ENCODE measurements at regions not wholly inside any gene's neighbourhood (a gene's known extent, or its start where the extent isn't known, plus 50 kb on each side); places are given as distances from the start of the nearest gene placed in this dataset.

- Histone ChIP-seq H3K9ac (ENCODE audit: low read length) (no peak overlapping the region), H4K20me1 (ENCODE audit: insufficient read depth, low read length) (no peaks in the 10 kb centered on the region), H3K9me3 (ENCODE audit: low read length) (no peaks in the 10 kb centered on the region), H3K9me2 (ENCODE audit: low read depth, low read length) (no peaks in the 10 kb centered on the region), H3F3A (ENCODE audit: insufficient read depth, low read length) (no peaks in the 10 kb centered on the region), H3K27ac (ENCODE audit: low read depth, low read length, poor library complexity, severe bottlenecking) (no peak overlapping the region), H3K27me3 (ENCODE audit: insufficient read depth, low read length) (no peaks in the 10 kb centered on the region), H2AFZ (ENCODE audit: low read length) (no peak overlapping the region), H3K79me2 (ENCODE audit: insufficient read depth, low read length) (no peaks in the 10 kb centered on the region), H3K36me3 (ENCODE audit: insufficient read depth, low read length) (no peaks in the 10 kb centered on the region), H3K4me3 (ENCODE audit: low read depth, low read length, poor library complexity, severe bottlenecking) (no peak overlapping the region), H3K4me1 (ENCODE audit: insufficient read depth, low read length, severe bottlenecking) (no peaks in the 10 kb centered on the region), H3K4me2 (ENCODE audit: low read length) (no peak overlapping the region)
- TF ChIP-seq, protein P1, sequence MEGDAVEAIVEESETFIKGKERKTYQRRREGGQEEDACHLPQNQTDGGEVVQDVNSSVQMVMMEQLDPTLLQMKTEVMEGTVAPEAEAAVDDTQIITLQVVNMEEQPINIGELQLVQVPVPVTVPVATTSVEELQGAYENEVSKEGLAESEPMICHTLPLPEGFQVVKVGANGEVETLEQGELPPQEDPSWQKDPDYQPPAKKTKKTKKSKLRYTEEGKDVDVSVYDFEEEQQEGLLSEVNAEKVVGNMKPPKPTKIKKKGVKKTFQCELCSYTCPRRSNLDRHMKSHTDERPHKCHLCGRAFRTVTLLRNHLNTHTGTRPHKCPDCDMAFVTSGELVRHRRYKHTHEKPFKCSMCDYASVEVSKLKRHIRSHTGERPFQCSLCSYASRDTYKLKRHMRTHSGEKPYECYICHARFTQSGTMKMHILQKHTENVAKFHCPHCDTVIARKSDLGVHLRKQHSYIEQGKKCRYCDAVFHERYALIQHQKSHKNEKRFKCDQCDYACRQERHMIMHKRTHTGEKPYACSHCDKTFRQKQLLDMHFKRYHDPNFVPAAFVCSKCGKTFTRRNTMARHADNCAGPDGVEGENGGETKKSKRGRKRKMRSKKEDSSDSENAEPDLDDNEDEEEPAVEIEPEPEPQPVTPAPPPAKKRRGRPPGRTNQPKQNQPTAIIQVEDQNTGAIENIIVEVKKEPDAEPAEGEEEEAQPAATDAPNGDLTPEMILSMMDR (IDR thresholded peaks at IDR 0.05; ENCODE audit: low read length) = no peak
- TF ChIP-seq EZH2 (IDR thresholded peaks at IDR 0.05; ENCODE audit: borderline replicate concordance, low read length) = no peak
Observed at GRCh38 chr6:21747441-21747840, 153.9 kb downstream of the SOX4 start.

DNA sequence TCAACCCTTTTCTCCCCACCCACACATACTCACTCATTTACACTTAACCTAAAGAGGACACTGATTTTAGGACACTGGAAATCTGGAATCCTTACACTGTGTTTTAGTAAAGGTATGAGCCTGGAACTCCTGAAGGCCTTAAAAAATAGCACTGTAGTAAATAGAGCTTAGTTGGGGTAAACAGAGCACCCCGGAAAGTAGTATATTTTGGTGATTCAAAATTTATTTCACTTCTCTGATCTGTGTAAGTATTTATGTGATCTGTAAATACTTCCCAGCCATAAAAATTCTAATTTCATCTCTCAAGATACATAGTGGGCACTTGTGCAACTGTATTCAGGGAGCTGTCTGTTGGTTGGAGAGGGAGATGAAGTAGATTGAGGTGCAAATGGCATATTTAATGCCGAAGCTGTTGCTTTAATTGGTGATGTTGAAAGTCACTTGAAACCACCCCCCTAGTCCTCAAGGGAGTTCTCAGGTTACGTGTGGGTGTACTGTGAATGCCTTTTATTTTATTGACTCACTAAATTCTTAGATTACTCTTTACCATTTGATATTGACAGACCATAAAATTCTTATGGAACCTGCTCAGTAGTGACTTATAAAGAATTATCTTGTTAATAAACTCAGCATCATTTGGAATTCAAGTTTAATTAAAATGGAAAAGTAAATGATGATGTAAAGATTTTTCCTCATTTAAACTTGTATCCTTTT, 154.9 kb downstream of the SOX4 start:
- H3K79me2 ChIP-seq (ENCODE audit: insufficient read depth, low read length) = no peaks in the 10 kb centered on the region
- no peak overlapping the region for H2AFZ ChIP-seq (ENCODE audit: low read length)
- H4K20me1 ChIP-seq (ENCODE audit: insufficient read depth, low read length) = no peaks in the 10 kb centered on the region
- no peaks in the 10 kb centered on the region for H3K9me2 ChIP-seq (ENCODE audit: low read depth, low read length)
- no peak overlapping the region for H3K4me3 ChIP-seq (ENCODE audit: low read depth, low read length, poor library complexity, severe bottlenecking)
- H3K9ac ChIP-seq (ENCODE audit: low read length) = no peak overlapping the region
- no peak for TF ChIP-seq EZH2 (IDR thresholded peaks at IDR 0.05; ENCODE audit: borderline replicate concordance, low read length)
- TF ChIP-seq, protein P1 (IDR thresholded peaks at IDR 0.05; ENCODE audit: low read length) = no peak
- no peaks in the 10 kb centered on the region for H3K4me1 ChIP-seq (ENCODE audit: insufficient read depth, low read length, severe bottlenecking)
- no peaks in the 10 kb centered on the region for H3K36me3 ChIP-seq (ENCODE audit: insufficient read depth, low read length)
- H3K27me3 ChIP-seq (ENCODE audit: insufficient read depth, low read length) = no peaks in the 10 kb centered on the region
- no peaks in the 10 kb centered on the region for H3K9me3 ChIP-seq (ENCODE audit: low read length)
- no peaks in the 10 kb centered on the region for H3F3A ChIP-seq (ENCODE audit: insufficient read depth, low read length)
- no peak overlapping the region for H3K4me2 ChIP-seq (ENCODE audit: low read length)
- no peak overlapping the region for H3K27ac ChIP-seq (ENCODE audit: low read depth, low read length, poor library complexity, severe bottlenecking)

DNA sequence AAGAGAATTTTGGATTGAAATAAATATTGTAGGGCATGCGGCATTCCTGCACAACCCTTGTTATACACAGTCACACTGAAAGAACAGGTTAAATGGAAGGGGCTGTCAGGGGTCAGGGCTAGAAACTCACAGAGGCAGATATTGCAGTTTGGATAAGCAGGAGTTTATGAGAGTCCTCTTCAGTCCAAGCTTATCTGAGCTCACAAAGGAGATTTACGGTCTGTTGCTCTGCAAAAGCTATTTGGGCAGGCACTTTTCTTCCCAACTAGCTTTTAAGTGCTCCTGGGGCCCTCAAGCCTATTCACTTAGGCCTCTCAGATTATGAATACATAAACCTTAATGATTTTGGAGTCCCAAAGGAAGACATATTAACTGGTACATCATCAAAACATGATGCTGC, 156.2 kb downstream of the SOX4 start:
- H3K79me2 ChIP-seq (ENCODE audit: insufficient read depth, low read length) = no peaks in the 10 kb centered on the region
- H3K27me3 ChIP-seq (ENCODE audit: insufficient read depth, low read length) = no peaks in the 10 kb centered on the region
- H3K9me3 ChIP-seq (ENCODE audit: low read length) = no peaks in the 10 kb centered on the region
- H3K4me2 ChIP-seq (ENCODE audit: low read length) = no peak overlapping the region
- H3K27ac ChIP-seq (ENCODE audit: low read depth, low read length, poor library complexity, severe bottlenecking) = no peak overlapping the region
- no peaks in the 10 kb centered on the region for H3K9me2 ChIP-seq (ENCODE audit: low read depth, low read length)
- no peaks in the 10 kb centered on the region for H3K36me3 ChIP-seq (ENCODE audit: insufficient read depth, low read length)
- H3K4me1 ChIP-seq (ENCODE audit: insufficient read depth, low read length, severe bottlenecking) = no peaks in the 10 kb centered on the region
- no peak for TF ChIP-seq EZH2 (IDR thresholded peaks at IDR 0.05; ENCODE audit: borderline replicate concordance, low read length)
- TF ChIP-seq, protein P1 (IDR thresholded peaks at IDR 0.05; ENCODE audit: low read length) = no peak
- no peak overlapping the region for H3K4me3 ChIP-seq (ENCODE audit: low read depth, low read length, poor library complexity, severe bottlenecking)
- H2AFZ ChIP-seq (ENCODE audit: low read length) = no peak overlapping the region
- no peaks in the 10 kb centered on the region for H4K20me1 ChIP-seq (ENCODE audit: insufficient read depth, low read length)
- no peak overlapping the region for H3K9ac ChIP-seq (ENCODE audit: low read length)
- H3F3A ChIP-seq (ENCODE audit: insufficient read depth, low read length) = no peaks in the 10 kb centered on the region

Measured in OCI-LY1 (cell line).